GM20431 (cell line): ENCODE measurements at regions not wholly inside any gene's neighbourhood (a gene's known extent, or its start where the extent isn't known, plus 50 kb on each side); places are given as distances from the start of the nearest gene placed in this dataset.

Experiments used
- in situ Hi-C: fragments of 300-500 bp; cut with MseI, MboI; formaldehyde crosslinking; loops from one replicate; pipeline ENCODE4 v1.15.0; 2020; ENCODE audit warnings: low sequenced_read_pairs; ENCODE audit not compliant: unreplicated experiment

DNA sequence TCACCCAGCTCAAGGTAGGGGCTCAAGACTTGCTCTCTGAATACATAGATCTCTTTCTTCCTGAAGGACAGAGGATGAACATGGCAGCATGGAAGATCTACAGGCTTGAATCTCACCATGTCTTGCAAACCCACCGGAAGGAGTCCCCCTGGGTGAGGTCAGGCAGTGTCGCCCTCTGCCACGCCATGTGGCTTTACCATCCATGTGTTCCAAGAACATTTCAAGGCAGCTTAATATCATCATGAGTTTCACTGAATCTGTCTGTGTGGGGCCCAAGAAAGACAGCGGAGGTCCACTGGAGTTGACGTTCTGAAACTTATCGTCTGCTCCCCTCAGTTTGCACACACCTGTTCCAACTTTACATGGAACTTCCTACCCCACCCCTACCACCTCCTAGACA, 1202.6 kb downstream of the TBC1D22A start:
- in situ Hi-C loops = no loop called here

DNA sequence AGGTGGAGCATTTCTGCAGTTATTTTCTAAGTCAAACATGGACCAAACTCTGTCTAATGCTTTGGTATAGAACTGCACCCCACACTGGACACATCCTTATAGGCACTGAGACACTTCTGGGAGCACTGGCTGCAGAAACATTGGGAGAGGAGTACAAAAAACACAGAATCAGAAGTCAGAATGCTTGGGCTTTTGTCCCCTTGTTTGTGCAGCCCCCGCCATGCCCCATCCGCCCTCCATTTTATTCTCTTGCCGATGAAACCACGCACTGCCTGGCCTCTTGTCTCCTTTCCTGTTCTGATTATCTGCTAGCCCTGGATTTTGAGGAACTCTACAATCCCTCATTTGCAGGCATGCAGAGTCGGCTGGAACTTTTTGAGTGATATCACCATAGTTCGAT, 1201.2 kb downstream of the TBC1D22A start:
- in situ Hi-C loops = no loop called here

GRCh38 chr22:47957649-47958048, 1195.2 kb downstream of the TBC1D22A start:
- in situ Hi-C loops = no loop called here

DNA sequence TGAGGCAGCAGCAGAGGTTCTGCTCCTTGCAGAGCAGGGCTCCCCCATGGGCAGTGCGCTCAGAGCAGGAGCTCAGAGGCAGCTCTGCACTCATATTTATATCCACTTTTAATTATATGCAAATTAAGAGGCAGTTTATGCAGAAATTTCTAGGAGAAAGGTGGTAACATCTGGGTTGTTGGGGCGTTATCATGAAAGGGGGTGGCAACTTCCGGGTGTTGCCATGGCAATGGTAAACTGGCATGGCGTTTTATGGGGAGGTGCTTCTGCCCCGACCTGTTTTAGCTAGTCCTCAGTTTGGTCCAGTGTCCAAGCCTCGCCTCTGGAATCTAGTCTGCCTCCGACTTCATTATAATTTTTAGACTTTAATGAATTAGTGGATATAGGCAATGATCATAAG, 1191.7 kb downstream of the TBC1D22A start:
- in situ Hi-C loops = no loop called here

DNA sequence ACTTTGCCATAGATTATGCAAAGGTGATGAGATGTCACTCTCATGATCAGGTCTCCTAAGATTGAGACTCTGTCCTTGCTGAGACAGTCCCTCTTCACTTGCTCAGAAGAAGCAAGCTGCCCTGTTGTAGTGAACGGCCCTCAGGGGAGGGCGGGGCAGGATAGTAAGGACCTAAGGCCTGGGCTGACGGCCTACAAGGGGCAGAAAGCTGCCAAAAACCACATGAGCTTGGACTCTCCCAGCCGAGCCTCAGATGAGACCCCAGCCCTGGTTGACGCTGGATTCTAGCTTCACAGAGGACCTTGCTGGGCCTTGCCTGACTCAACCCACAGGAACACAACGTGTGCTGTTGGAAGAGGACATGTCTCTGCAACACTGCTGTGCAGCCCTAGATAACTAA, 1182.5 kb downstream of the TBC1D22A start:
- in situ Hi-C loops = no loop called here

DNA sequence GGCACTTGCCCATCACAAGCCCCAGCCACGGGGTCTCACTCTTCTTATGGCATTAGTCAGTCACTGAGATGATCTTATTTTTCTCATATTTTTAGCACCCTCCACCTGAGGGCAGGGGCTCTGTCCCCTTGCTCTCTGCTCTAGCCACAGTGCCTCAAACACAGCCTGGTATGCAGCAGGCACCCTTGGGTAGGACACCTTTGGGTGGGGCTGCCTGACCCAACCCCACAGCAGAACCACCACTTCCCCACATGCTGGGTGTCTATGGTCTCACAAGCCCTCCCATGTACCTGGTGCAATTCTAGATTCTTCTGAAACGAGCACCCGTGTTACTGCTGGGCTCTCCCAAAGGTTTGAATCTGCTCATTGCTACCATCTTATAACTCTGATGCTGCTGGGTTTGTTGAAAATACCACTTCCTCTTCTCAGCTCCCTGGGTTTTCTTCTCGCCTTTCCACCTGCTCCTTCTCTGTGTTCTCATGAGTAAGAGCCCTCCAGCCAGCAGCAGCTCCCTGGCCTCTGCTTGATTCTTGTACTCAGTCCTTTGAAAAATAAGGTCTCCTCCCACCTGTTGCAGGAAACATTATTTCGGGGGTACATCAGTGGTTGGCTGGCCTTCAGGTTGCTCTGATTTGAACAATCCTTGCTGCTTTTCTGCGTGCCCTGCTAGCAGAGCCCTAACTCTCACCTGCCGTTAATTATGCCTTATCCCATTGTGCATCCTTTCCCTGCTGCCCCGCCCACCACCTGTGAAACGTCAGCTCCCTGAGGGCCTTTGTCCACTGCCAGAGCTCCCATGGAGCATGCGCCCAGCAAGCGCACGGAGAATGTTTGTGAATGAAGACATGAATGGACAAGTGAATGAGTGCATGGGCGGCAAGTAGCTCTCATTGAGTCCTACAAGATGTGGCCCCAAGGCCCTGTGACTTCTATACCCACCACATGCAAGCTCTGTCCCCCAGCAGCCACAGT, 1181.6 kb downstream of the TBC1D22A start:
- in situ Hi-C loops = no loop called here

DNA sequence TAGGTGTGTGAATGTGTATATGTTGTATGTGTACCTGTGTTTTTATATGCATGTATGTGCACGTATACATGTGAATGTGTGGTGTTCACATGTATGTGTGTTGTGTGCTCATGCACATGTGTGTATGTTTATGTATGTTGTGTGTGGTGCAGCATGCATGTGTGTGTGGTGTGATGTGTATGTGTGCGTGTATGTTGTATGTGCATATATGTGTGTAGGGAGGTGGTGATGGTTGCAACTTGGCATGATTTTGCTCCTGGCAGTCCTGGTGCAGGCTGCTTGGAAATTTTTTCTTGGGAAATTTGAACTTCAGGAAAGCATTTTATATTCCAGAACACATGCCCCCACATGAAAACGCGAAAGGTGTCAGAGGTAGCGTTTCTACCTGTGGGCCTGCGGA, 1177.8 kb downstream of the TBC1D22A start:
- in situ Hi-C loops = no loop called here

DNA sequence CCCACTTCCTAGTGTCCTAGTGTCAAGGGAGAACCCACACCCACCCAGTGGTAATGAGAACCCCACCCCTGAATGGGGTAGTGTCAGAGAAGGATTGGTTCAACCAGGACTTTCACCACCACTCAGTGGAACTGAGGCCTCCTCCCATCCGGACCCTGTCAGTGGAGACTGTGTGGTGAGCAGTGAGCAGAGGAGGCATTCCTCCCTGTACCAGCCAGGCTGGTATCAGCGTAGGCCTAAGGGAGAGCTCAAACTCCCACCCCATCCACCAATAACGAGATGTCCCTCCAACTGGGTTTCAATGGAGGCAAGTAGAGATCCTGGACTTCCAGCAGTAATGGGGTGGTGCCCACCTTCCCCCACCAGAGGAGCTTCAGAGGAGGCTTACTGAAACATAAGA, 1171.4 kb downstream of the TBC1D22A start:
- in situ Hi-C loops = no loop called here

DNA sequence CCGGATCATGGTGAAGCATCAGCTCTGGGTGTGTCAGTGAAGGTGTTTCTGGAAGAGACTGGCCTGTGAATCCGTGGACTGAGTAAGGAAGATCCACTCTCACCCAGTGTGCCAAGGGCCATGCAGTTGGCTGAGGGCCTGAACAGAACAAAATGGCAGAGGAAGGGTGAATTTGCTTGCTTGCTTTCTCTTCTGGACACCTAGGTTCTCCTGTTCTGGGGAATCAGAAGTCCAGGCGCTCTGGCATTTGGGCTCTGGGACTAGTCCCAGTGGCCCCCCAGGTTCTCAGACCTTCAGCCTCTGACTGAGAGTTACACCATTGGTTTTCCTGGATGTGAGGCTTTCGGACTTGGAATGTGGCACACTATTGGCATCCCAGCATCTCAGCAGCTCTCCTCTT, 1170.8 kb downstream of the TBC1D22A start:
- in situ Hi-C loops = no loop called here

DNA sequence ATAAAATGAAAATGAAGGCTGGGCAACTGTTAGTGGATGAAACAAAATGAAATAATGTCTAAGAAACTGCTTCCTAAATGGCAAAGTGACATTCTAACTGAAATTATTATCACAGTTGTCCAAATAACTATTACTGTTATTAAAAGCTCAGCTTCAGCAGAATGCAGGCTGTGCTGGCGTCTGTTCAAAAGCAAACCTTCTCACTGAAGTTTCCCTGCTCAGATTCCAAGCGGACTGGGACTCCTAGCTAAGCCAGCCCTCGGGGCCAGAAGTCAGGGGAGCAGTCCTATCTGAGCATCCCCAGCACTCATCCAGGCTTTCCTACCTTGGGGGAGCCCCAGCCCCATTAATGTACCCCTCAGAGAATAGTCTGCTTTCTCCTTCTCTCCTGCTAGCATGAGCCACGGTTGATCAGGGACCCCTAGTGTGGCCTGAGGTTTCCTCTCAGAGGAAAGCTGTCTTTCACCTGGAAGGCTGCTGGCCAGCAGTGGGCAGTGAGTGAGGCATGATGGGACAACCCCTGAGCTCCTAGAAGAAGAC, 1167.3 kb downstream of the TBC1D22A start:
- in situ Hi-C loops = no loop called here

DNA sequence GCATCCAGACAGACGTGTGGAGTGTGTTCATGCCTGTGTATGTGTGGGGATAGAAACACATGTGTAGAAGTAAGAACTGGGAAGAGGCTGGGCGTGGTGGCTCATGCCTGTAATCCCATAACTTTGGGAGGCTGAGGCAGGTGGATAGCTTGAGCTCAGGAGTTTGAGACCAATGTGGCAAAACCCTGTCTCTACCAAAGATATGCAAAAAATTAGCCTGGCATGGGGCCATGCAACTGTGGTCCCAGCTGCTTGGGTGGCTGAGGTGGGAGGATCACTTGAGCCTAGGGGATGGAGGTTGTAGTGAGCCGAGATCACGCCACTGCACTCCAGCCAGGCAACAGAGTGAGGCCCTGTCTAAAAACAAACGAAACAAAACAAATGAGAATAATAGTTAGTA, 1166.6 kb downstream of the TBC1D22A start:
- in situ Hi-C loops = no loop called here

DNA sequence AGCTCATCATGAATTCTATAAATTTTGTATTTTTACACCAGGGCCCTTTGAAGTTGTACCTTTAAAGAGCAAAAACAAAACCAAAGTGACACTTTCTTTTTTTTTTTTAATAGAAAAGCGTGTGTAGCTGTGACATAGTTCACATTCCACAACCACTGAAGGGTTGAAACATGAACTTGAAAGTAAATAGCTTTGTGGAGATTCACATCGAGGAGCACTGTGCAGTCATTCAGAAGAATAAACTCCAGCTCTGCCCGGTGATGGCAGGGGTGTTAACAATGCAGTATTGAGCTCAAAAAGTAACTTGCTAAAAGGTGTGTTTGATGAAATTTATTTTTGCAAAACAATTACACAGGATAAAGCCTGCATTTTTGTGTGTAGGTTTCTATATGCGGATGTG, 1166.2 kb downstream of the TBC1D22A start:
- in situ Hi-C loops = no loop called here

GRCh38 chr22:47927648-47928210, 1165.3 kb downstream of the TBC1D22A start:
- in situ Hi-C loops = no loop called here

- in situ Hi-C loops = no loop called here
These were observed 1160.6 kb downstream of the TBC1D22A start for GRCh38 chr22:47923011-47923427.

- in situ Hi-C loops = no loop called here
These were observed 1159.5 kb downstream of the TBC1D22A start for GRCh38 chr22:47921906-47922305.

DNA sequence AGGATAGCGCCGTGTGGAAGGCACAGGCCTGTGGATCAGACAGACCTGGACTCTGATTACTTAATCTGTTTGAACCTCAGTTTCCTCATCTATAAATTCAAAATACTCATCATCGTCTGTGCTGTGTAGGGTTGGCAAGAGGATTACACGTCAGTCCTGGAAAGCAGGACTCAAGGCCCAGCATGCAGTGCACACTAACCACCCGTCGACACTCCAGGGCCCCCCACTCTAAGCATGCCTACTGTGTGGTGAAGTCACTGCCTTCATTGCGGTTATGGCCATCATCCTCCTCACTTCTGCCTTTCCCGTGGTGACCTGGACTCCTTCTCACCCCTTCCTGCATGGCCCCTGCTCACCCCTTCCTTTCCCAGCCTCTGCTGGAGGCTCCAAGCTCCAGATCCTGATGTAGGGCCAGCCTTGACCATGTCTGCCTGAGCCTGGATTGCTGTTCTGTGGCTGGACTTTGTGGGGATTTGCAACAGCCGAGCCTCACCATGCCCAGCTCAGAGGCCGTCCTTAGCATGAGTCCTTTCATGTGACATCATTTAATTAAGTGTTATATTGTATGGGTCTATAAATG, 1158.0 kb downstream of the TBC1D22A start:
- in situ Hi-C loops = no loop called here

- in situ Hi-C loops = no loop called here
These were observed 1157.4 kb downstream of the TBC1D22A start for GRCh38 chr22:47919893-47920292.

DNA sequence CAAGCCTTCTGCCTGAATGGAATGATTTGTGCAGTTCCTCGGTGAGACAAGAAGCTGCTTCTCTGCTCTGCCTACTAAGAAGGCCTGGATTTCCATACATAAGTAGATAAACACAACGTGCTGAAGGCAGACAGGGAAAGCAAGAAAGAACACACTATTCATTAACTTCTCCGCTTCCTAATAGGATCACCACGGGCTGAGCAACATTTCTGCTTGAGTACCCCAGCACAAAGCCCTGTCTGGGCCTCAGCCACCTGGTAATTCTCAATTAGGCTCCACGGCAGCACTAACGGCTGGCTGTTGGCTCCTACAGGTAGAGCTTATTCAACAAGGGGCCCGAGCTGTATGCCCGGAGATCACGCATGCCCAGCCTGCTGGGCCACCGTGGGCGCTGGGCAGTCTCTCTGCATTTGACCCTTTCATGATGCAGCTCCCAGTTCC, 1156.6 kb downstream of the TBC1D22A start:
- in situ Hi-C loops = no loop called here

DNA sequence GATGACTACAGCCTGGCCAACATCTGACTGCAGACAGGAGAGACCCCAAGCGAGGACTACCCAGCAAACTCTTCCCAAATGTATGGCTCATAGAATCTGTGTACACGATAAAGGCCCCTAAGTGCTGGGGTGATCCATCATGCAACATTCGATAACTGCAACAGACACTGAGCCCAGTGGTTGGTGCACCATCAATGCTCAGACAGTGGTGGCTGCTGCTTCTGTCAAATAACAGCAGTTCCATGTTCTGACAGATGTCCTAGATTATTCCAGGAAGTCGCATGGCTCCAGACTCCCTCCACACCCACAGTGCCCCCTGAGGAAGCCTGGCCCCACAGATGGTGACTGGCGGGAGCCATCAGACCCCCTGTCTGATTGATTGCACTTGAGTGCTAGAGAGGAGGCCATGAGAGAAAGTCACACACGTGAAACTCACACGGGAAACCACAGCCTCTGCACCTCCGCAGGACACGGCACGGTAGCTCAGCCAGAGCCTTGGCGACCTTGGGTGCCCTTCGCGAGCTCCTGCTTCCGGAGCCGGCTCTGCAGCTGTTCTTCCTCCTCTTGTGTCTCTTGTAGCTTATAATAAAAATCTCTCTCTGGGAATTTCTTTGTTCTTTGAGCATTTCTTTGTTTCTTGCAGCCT, 1155.9 kb downstream of the TBC1D22A start:
- in situ Hi-C loops = no loop called here

DNA sequence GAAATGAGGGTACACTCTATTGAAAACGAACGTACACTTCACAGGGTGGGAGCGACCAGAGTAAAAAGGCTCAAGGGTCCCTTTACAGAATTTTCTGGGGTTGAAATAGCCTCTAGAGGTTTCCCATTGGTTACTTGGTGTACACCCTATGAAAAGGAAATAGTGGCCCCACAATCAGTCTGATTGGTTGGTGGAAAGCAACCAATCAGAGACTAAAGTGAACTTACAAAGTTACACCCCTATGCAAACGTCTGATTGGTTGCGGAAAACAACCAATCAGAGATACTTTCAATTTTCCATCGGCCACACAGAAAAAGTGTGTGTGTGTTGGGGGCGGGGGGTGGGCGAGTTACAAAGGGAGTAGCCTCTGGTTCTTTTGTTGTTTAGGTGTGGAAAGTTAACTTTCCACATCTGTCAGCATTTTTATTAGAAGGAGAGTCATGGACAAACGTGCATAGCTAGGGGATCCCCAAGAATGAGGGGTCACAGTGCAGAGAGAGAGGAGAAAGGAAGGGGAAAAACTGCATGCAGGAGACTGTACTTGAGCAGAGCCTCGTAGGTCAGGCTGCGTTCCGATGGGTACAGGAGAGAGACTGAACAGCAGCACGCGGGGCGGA, 1152.1 kb downstream of the TBC1D22A start:
- in situ Hi-C loops = no loop called here
